Ovary (tissue), 3 donors: ENCODE measurements at regions not wholly inside any gene's neighbourhood (a gene's known extent, or its start where the extent isn't known, plus 50 kb on each side); places are given as distances from the start of the nearest gene placed in this dataset.

Source experiments
- EP300 ChIP-seq: sonication (generic); formaldehyde crosslinking; IDR thresholded peaks from one replicate; pipeline ENCODE4 v1.6.1; 2017; ENCODE audit warnings: antibody characterized with exemption
- TF ChIP-seq, protein P1 (sequence below), 3 donors: fragments of 450-650 bp in 2 of 3; fragments of 200-600 bp in 1 of 3; IDR thresholded peaks; one replicate each; pipeline versions ENCODE4 v1.5.1 to v1.8.0; 2016 to 2022; ENCODE audit warnings: antibody characterized with exemption in 3 of 3, mild to moderate bottlenecking in 1 of 3
- donor health status: DM: no; HTN: no; CAD: no.

DNA sequence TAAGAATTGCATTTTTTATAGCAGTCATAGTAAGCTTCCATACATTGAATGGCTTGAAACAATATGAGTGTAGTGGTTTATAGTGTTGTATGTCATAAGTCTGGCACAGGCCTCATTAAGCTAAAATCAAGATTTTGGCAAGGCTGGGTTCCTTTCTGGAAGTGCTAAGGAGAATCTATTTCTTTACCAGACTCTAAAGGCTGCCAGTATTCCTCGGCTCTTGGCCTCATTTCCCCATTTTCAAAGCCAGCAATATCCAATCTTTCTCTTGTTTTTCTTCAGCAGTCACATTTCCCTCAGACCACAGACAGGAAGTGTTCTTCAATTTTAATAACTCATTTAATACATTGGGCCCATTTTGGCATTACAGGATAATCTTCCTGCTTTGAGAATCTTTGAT, 1155.5 kb upstream of the PABPC4L start:
- TF ChIP-seq, protein P1, sequence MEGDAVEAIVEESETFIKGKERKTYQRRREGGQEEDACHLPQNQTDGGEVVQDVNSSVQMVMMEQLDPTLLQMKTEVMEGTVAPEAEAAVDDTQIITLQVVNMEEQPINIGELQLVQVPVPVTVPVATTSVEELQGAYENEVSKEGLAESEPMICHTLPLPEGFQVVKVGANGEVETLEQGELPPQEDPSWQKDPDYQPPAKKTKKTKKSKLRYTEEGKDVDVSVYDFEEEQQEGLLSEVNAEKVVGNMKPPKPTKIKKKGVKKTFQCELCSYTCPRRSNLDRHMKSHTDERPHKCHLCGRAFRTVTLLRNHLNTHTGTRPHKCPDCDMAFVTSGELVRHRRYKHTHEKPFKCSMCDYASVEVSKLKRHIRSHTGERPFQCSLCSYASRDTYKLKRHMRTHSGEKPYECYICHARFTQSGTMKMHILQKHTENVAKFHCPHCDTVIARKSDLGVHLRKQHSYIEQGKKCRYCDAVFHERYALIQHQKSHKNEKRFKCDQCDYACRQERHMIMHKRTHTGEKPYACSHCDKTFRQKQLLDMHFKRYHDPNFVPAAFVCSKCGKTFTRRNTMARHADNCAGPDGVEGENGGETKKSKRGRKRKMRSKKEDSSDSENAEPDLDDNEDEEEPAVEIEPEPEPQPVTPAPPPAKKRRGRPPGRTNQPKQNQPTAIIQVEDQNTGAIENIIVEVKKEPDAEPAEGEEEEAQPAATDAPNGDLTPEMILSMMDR (IDR thresholded peaks at IDR 0.05), result no peak
- TF ChIP-seq EP300, result no peak
